Gastroesophageal sphincter (tissue), 4 donors: ENCODE measurements at regions not wholly inside any gene's neighbourhood (a gene's known extent, or its start where the extent isn't known, plus 50 kb on each side); places are given as distances from the start of the nearest gene placed in this dataset.
"Not testable (repeated sequence)": the region's sequence is repeated elsewhere in the genome, so short reads cannot be mapped to it uniquely, and the experiment has no call there.

Source experiments
- ATAC-seq: fragments of 150-250 bp; one replicate; pipeline ENCODE4 v1.9.1; 2016; ENCODE audit warnings: mild to moderate bottlenecking, moderate library complexity
- H3K27ac ChIP-seq, 4 donors: fragments of 200-600 bp; sonication (generic) in 3 of 4; 1 replicate in 3 of 4; 2 replicates in 1 of 4; pipeline ENCODE4 v1.5.1; 2016 to 2019
- H3K27me3 ChIP-seq: fragments of 200-600 bp; sonication (generic); one replicate; pipeline ENCODE4 v1.5.1; 2019
- H3K36me3 ChIP-seq, 2 donors: fragments of 200-600 bp; sonication (generic); one replicate each; pipeline ENCODE4 v1.5.1; 2019; ENCODE audit warnings: control low read depth in 1 of 2
- H3K4me1 ChIP-seq, 3 donors: fragments of 200-600 bp; sonication (generic); 1 replicate in 2 of 3; 2 replicates in 1 of 3; pipeline ENCODE4 v1.5.1; 2016 to 2019; ENCODE audit warnings: control low read depth in 2 of 3
- H3K4me3 ChIP-seq, 2 donors: fragments of 200-600 bp; sonication (generic); one replicate each; pipeline ENCODE4 v1.5.1; 2019; ENCODE audit warnings: mild to moderate bottlenecking in 1 of 2, moderate library complexity in 1 of 2
- H3K9me3 ChIP-seq, 3 donors: fragments of 200-600 bp; sonication (generic); one replicate each; pipeline ENCODE4 v1.5.1; 2017 to 2019; ENCODE audit warnings: control low read depth in 2 of 3
- CTCF ChIP-seq, 4 experiments: fragments of 200-600 bp in 2 of 4; fragments of 450-650 bp in 2 of 4; sonication (generic) in 1 of 4; IDR thresholded peaks; one replicate each; pipeline ENCODE4 v1.5.1; 2017 to 2019; ENCODE audit warnings: antibody characterized with exemption in 4 of 4, mild to moderate bottlenecking in 2 of 4, moderate library complexity in 2 of 4
- EP300 ChIP-seq: sonication (generic); formaldehyde crosslinking; IDR thresholded peaks from one replicate; pipeline ENCODE4 v1.6.1; 2017; ENCODE audit warnings: antibody characterized with exemption, mild to moderate bottlenecking
- POLR2A ChIP-seq, 2 donors: fragments of 450-650 bp; IDR thresholded peaks; one replicate each; pipeline ENCODE4 v1.6.1; 2017; ENCODE audit warnings: antibody characterized with exemption in 2 of 2, mild to moderate bottlenecking in 2 of 2, moderate library complexity in 1 of 2
- POLR2AphosphoS5 ChIP-seq: sonication (generic); formaldehyde crosslinking; IDR thresholded peaks from one replicate; pipeline ENCODE4 v1.6.1; 2017; ENCODE audit warnings: antibody characterized with exemption
- WGBS, 2 donors: methylation state at CpG; one replicate each; pipeline ENCODE4 v1.1.5; 2018; ENCODE audit warnings: low coverage in 1 of 2; 5-methylcytosine and 5-hydroxymethylcytosine counted together

DNA sequence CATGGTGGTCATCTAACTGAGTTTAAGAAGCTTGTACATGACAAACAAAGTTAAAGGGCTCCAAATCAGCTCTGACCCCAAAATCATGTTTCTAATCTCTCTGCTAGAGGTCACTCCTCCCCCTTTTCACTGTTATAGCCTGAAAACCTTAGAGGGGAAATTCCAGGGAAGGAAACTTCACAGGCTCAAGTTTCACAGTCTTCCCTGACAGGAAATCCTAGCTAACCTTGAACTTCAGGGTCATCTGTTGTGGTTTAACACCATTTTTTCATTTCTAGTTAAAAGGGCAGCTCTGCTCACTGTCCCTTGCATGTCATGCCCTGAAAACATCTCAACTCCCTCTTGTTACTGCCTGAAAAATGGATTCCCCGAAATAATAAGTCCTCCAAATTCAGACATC lies 104.4 kb upstream of the BMP2 start:
- no peak for ATAC-seq
- WGBS, 2 donors = 60 to 88% methylated on average over 1 of the region's 1 CpG
- Histone ChIP-seq H3K27me3 (no peaks in the 10 kb centered on the region), H3K4me1 (no peaks in the 10 kb centered on the region), H3K4me3 (no peak overlapping the region), H3K9me3 (peaks cover 0 to 13% (median 0%) of the 10 kb centered on the region in 3 donors), H3K27ac (no peak overlapping the region), H3K36me3 (no peaks in the 10 kb centered on the region)
- TF ChIP-seq POLR2AphosphoS5 = no peak
- TF ChIP-seq EP300 = no peak
- TF ChIP-seq POLR2A (IDR thresholded peaks at IDR 0.05) = no peak
- no peak for TF ChIP-seq CTCF (IDR thresholded peaks at IDR 0.05)

DNA sequence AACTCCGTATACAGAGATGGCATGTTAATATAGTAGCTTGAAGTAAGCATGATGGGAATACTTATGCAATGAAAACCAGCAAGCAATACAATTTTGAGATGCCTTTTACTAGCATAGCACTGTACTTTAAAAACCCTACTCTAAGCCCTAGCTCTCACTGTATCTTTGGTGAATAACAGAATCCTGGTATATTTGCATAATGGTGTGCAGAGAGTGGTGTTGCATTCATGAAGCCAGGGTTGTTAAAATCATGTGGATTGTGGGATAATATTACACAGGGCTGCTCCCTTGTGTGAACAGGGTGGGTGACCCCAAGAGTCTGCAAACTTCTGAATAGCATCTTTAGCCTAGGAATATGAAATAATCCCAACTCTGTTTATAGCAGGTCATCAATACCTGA lies 105.2 kb upstream of the BMP2 start:
- WGBS, 2 donors = 56 to 83% methylated on average over 1 of the region's 1 CpG
- no peak overlapping the region for H3K4me3 ChIP-seq
- H3K4me1 ChIP-seq = no peaks in the 10 kb centered on the region
- no peaks in the 10 kb centered on the region for H3K27me3 ChIP-seq
- H3K36me3 ChIP-seq = no peaks in the 10 kb centered on the region
- no peak for TF ChIP-seq CTCF (IDR thresholded peaks at IDR 0.05)
- no peak for TF ChIP-seq POLR2AphosphoS5
- TF ChIP-seq EP300 = no peak
- TF ChIP-seq POLR2A (IDR thresholded peaks at IDR 0.05) = no peak
- no peak for ATAC-seq
- no peak overlapping the region for H3K27ac ChIP-seq
- peaks cover 0 to 13% (median 0%) of the 10 kb centered on the region in 3 donors for H3K9me3 ChIP-seq

GRCh38 chr20:6660441-6660840 lies 107.0 kb upstream of the BMP2 start:
- H3K27ac ChIP-seq = no peak overlapping the region
- 94 to 100% methylated on average over 2 to 3 of the region's 5 CpGs for WGBS, 2 donors
- no peak for ATAC-seq
- H3K36me3 ChIP-seq = no peaks in the 10 kb centered on the region
- no peak overlapping the region for H3K4me3 ChIP-seq
- TF ChIP-seq POLR2AphosphoS5 = no peak
- TF ChIP-seq CTCF (IDR thresholded peaks at IDR 0.05) = no peak
- no peak for TF ChIP-seq POLR2A (IDR thresholded peaks at IDR 0.05)
- TF ChIP-seq EP300 = no peak
- peaks cover 0 to 13% (median 0%) of the 10 kb centered on the region in 3 donors for H3K9me3 ChIP-seq
- no peaks in the 10 kb centered on the region for H3K27me3 ChIP-seq
- H3K4me1 ChIP-seq = no peaks in the 10 kb centered on the region

GRCh38 chr20:6658909-6659308 lies 108.6 kb upstream of the BMP2 start:
- not testable (repeated sequence) for ATAC-seq, H3K4me3 ChIP-seq
- whole genome bisulfite sequencing, 2 donors = 84 to 88% methylated on average over 3 to 8 of the region's 8 CpGs

DNA sequence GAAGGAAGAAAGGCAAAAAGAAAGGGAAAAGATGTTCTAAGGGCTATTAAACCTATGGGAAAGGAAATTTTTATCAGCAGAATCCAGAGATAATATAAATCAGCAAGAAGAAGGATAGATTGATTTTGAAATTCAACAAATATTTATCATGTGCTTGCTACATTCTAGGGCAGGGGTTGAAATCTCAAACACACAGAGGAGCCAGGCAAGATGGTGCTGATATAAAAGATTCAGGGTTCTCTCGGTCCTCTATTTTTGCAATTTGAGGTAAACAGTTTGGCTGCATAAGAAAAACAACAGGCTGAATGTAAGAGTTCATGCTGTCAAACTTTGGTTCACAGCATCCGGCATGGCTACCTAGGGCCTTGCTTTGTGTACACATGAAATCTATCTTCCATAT lies 109.6 kb upstream of the BMP2 start:
- peaks cover 0 to 8% (median 0%) of the 10 kb centered on the region in 3 donors for H3K9me3 ChIP-seq

More at GRCh38 chr20:6658909-6659308, 108.6 kb upstream of the BMP2 start:
- H3K27ac ChIP-seq, H3K36me3 ChIP-seq, H3K27me3 ChIP-seq, H3K9me3 ChIP-seq, H3K4me1 ChIP-seq: not testable (repeated sequence)

More for the DNA sequence above, 109.6 kb upstream of the BMP2 start:
- no peaks in the 10 kb centered on the region for H3K4me1 ChIP-seq
- H3K36me3 ChIP-seq = no peaks in the 10 kb centered on the region
- TF ChIP-seq POLR2A (IDR thresholded peaks at IDR 0.05) = no peak
- TF ChIP-seq CTCF (IDR thresholded peaks at IDR 0.05) = no peak
- TF ChIP-seq EP300 = no peak
- no peak for TF ChIP-seq POLR2AphosphoS5
- no peak overlapping the region for H3K27ac ChIP-seq
- no peak overlapping the region for H3K4me3 ChIP-seq
- 67 to 84% methylated on average over 2 of the region's 2 CpGs for WGBS, 2 donors
- no peaks in the 10 kb centered on the region for H3K27me3 ChIP-seq
- no peak for ATAC-seq
